Gastroesophageal sphincter (tissue), 3 donors: ENCODE measurements at regions not wholly inside any gene's neighbourhood (a gene's known extent, or its start where the extent isn't known, plus 50 kb on each side); places are given as distances from the start of the nearest gene placed in this dataset.

Experiments used
- CTCF ChIP-seq, 4 experiments: fragments of 200-600 bp in 2 of 4; fragments of 450-650 bp in 2 of 4; sonication (generic) in 1 of 4; IDR thresholded peaks; one replicate each; pipeline ENCODE4 v1.5.1; 2017 to 2019; ENCODE audit warnings: antibody characterized with exemption in 4 of 4, mild to moderate bottlenecking in 2 of 4, moderate library complexity in 2 of 4
- POLR2A ChIP-seq, 2 donors: fragments of 450-650 bp; IDR thresholded peaks; one replicate each; pipeline ENCODE4 v1.6.1; 2017; ENCODE audit warnings: antibody characterized with exemption in 2 of 2, mild to moderate bottlenecking in 2 of 2, moderate library complexity in 1 of 2
- POLR2AphosphoS5 ChIP-seq: sonication (generic); formaldehyde crosslinking; IDR thresholded peaks from one replicate; pipeline ENCODE4 v1.6.1; 2017; ENCODE audit warnings: antibody characterized with exemption

GRCh38 chr11:24145411-24145810, 351.4 kb upstream of the LUZP2 start:
- TF ChIP-seq CTCF (IDR thresholded peaks at IDR 0.05) (no peak), POLR2AphosphoS5 (no peak), POLR2A (IDR thresholded peaks at IDR 0.05) (no peak)
